ENCODE measurements at regions not wholly inside any gene's neighbourhood (a gene's known extent, or its start where the extent isn't known, plus 50 kb on each side); places are given as distances from the start of the nearest gene placed in this dataset.

GRCh38 chr13:73417012-73417615, 358.3 kb downstream of the KLF5 start:
- no peak for DNase-seq

- DNase-seq: no peak
These were observed 357.3 kb downstream of the KLF5 start for GRCh38 chr13:73416093-73416492.

GRCh38 chr13:73413656-73414055, 354.9 kb downstream of the KLF5 start:
- no peak for DNase-seq

GRCh38 chr13:73412933-73413332, 354.1 kb downstream of the KLF5 start:
- no peak for DNase-seq

- no peak for DNase-seq
These were observed 352.4 kb downstream of the KLF5 start for GRCh38 chr13:73411067-73411809.

GRCh38 chr13:73406454-73406853, 347.6 kb downstream of the KLF5 start:
- no peak for DNase-seq

- DNase-seq: no peak
These were observed 345.8 kb downstream of the KLF5 start for GRCh38 chr13:73404581-73404980.

GRCh38 chr13:73403355-73404120, 344.7 kb downstream of the KLF5 start:
- no peak for DNase-seq

- no peak for DNase-seq
These were observed 343.0 kb downstream of the KLF5 start for GRCh38 chr13:73401769-73402168.

GRCh38 chr13:73399347-73400216, 340.8 kb downstream of the KLF5 start:
- no peak for DNase-seq

GRCh38 chr13:73397496-73398305, 338.9 kb downstream of the KLF5 start:
- no peak for DNase-seq

- DNase-seq: no peak
These were observed 335.3 kb downstream of the KLF5 start for GRCh38 chr13:73394066-73394465.

GRCh38 chr13:73390100-73390499, 331.3 kb downstream of the KLF5 start:
- no peak for DNase-seq

GRCh38 chr13:73388586-73388985, 329.8 kb downstream of the KLF5 start:
- DNase-seq: no peak

- no peak for DNase-seq
These were observed 328.5 kb downstream of the KLF5 start for GRCh38 chr13:73387318-73387717.

- DNase-seq: no peak
These were observed 327.0 kb downstream of the KLF5 start for GRCh38 chr13:73385848-73386247.

- DNase-seq: no peak
These were observed 314.1 kb downstream of the KLF5 start for GRCh38 chr13:73372666-73373627.

- no peak for DNase-seq
These were observed 311.3 kb downstream of the KLF5 start for GRCh38 chr13:73370066-73370465.

- no peak for DNase-seq
These were observed 310.3 kb downstream of the KLF5 start for GRCh38 chr13:73369095-73369494.

GRCh38 chr13:73368608-73369007, 309.8 kb downstream of the KLF5 start:
- DNase-seq: no peak

GRCh38 chr13:73367886-73368285, 309.1 kb downstream of the KLF5 start:
- DNase-seq: no peak
